C4-2B (cell line): ENCODE measurements at regions not wholly inside any gene's neighbourhood (a gene's known extent, or its start where the extent isn't known, plus 50 kb on each side); places are given as distances from the start of the nearest gene placed in this dataset.

ENCODE experiments used
- ZFX ChIP-seq: fragments of 450-650 bp; IDR thresholded peaks from 2 replicates; pipeline ENCODE4 v1.6.1; 2017
- TF ChIP-seq, protein P1 (sequence below): fragments of 450-650 bp; conservative IDR thresholded peaks from 2 replicates; pipeline ENCODE4 v1.5.1; 2017; ENCODE audit warnings: mild to moderate bottlenecking

DNA sequence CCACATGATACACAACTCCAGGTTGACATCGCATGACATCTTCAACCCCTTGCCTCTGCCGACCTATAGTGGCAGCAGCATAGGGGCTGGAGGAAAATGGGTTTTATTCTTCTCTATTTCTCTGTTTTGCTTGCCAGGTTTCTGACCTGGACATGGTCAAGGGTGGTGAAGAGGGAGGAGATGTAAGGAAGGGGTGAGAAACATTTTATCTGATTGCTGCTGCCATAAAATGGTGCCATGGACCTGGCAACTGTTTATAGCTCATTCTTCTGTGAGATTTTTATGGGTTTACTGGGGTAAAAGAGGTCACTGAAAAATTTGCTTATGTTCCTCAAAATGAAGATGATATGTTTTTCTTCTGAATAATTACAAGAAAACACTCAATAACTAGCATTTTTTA is 266.7 kb upstream of the FOXQ1 start:
- TF ChIP-seq, protein P1, sequence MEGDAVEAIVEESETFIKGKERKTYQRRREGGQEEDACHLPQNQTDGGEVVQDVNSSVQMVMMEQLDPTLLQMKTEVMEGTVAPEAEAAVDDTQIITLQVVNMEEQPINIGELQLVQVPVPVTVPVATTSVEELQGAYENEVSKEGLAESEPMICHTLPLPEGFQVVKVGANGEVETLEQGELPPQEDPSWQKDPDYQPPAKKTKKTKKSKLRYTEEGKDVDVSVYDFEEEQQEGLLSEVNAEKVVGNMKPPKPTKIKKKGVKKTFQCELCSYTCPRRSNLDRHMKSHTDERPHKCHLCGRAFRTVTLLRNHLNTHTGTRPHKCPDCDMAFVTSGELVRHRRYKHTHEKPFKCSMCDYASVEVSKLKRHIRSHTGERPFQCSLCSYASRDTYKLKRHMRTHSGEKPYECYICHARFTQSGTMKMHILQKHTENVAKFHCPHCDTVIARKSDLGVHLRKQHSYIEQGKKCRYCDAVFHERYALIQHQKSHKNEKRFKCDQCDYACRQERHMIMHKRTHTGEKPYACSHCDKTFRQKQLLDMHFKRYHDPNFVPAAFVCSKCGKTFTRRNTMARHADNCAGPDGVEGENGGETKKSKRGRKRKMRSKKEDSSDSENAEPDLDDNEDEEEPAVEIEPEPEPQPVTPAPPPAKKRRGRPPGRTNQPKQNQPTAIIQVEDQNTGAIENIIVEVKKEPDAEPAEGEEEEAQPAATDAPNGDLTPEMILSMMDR: no peak
- TF ChIP-seq ZFX: no peak
